A549 (cell line): ENCODE measurements at regions not wholly inside any gene's neighbourhood (a gene's known extent, or its start where the extent isn't known, plus 50 kb on each side); places are given as distances from the start of the nearest gene placed in this dataset.

Experiments
- ATAC-seq, 2 experiments: fragments of 200-7000 bp in 1 of 2; fragments of >200 bp in 1 of 2; cut with Nextera tagmentation in 1 of 2; cut with Tn5 transposase in 1 of 2; 3 replicates each; pipeline versions ENCODE4 v1.8.0 to v1.9.1; 2018 to 2020; ENCODE audit warnings: mild to moderate bottlenecking in 1 of 2, moderate library complexity in 1 of 2
- CTCF ChIA-PET: fragments of 300-600 bp; sonication (Branson Sonifier 250); formaldehyde crosslinking; extraction: SDS; loops from one replicate; lab custom pipeline; 2021; ENCODE audit warnings: antibody characterized with exemption, inconsistent platforms; lab: Yijun Ruan, JAX
- POLR2A ChIA-PET: fragments of 350-600 bp; formaldehyde crosslinking; extraction: SDS; loops from one replicate; lab custom pipeline; 2021; ENCODE audit warnings: antibody characterized with exemption, inconsistent platforms; lab: Yijun Ruan, JAX
- DNase-seq, 2 experiments: peaks; one replicate each; pipeline versions ENCODE4 v3.0.0 to v3.0.0-alpha.2; 2011 to 2016; ENCODE audit warnings: low read depth in 1 of 2, low spot score in 1 of 2
- FAIRE-seq: peaks from 2 replicates; lab custom pipeline; 2011; peaks lifted over from hg19 to GRCh38; lab: Jason Lieb, UNC
- H3K27ac ChIP-seq, 2 experiments: fragments of >200 bp; sonication (Bioruptor Twin); formaldehyde crosslinking; 3 replicates each; pipeline ENCODE4 v1.5.1; 2016 to 2017
- H3K4me1 ChIP-seq: fragments of >200 bp; sonication (Bioruptor Twin); formaldehyde crosslinking; 3 replicates; pipeline ENCODE4 v1.6.1; 2016
- H3K4me2 ChIP-seq: fragments of >200 bp; sonication (Bioruptor Twin); formaldehyde crosslinking; 3 replicates; pipeline ENCODE4 v1.6.1; 2016
- H3K4me3 ChIP-seq: fragments of >200 bp; sonication (Bioruptor Twin); formaldehyde crosslinking; 3 replicates; pipeline ENCODE4 v1.5.1; 2016
- H3K9me3 ChIP-seq: fragments of >200 bp; sonication (Bioruptor Twin); formaldehyde crosslinking; 3 replicates; pipeline ENCODE4 v1.6.1; 2016
- BCL3 ChIP-seq: fragments of >200 bp; sonication (Bioruptor Twin); formaldehyde crosslinking; IDR thresholded peaks from 3 replicates; pipeline ENCODE4 v1.6.1; 2016
- CBX2 ChIP-seq: fragments of 200-600 bp; sonication (generic); IDR thresholded peaks from 2 replicates; pipeline ENCODE4 v1.6.1; 2016; ENCODE audit warnings: low read depth, mild to moderate bottlenecking, borderline replicate concordance
- CBX8 ChIP-seq: fragments of 200-600 bp; sonication (generic); IDR thresholded peaks from 2 replicates; pipeline ENCODE4 v1.6.1; 2016
- CTCF ChIP-seq: fragments of >200 bp; sonication (Bioruptor Twin); formaldehyde crosslinking; IDR thresholded peaks from 3 replicates; pipeline ENCODE4 v1.5.1; 2016
- E2F6 ChIP-seq: IDR thresholded peaks from 2 replicates; pipeline ENCODE4 v1.6.1; 2012; ENCODE audit warnings: low read depth, borderline replicate concordance
- EHF ChIP-seq: fragments of 250-450 bp; sonication (Bioruptor Pico); IDR thresholded peaks from 2 replicates; pipeline ENCODE4 v1.5.0; 2020; ENCODE audit warnings: mild to moderate bottlenecking
- ELK1 ChIP-seq: fragments of 150-350 bp; IDR thresholded peaks from 2 replicates; pipeline ENCODE4 v1.6.1; 2014; ENCODE audit warnings: low read depth, mild to moderate bottlenecking, low read length
- GATA3 ChIP-seq: IDR thresholded peaks from 2 replicates; pipeline ENCODE4 v1.6.1; 2012; ENCODE audit warnings: borderline replicate concordance
- HES2 ChIP-seq: fragments of >200 bp; sonication (Bioruptor Twin); formaldehyde crosslinking; IDR thresholded peaks from 2 replicates; pipeline ENCODE4 v1.6.1; 2016
- HMGXB4 ChIP-seq: fragments of 250-450 bp; sonication (Bioruptor Pico); IDR thresholded peaks from 2 replicates; pipeline ENCODE4 v1.5.0; 2021; ENCODE audit warnings: mild to moderate bottlenecking, moderate library complexity, borderline replicate concordance
- HOXB5 ChIP-seq: fragments of 250-450 bp; sonication (Bioruptor Pico); IDR thresholded peaks from 2 replicates; pipeline ENCODE4 v1.5.0; 2020; ENCODE audit warnings: mild to moderate bottlenecking, moderate library complexity
- JUNB ChIP-seq: fragments of >200 bp; sonication (Bioruptor Twin); formaldehyde crosslinking; IDR thresholded peaks from 2 replicates; pipeline ENCODE4 v1.6.1; 2016
- KDM5A ChIP-seq: fragments of 200-600 bp; sonication (generic); IDR thresholded peaks from 2 replicates; pipeline ENCODE4 v1.6.1; 2016; ENCODE audit warnings: antibody characterized with exemption, mild to moderate bottlenecking
- MAX ChIP-seq: IDR thresholded peaks from 2 replicates; pipeline ENCODE4 v1.6.1; 2012
- MYC ChIP-seq: IDR thresholded peaks from 2 replicates; pipeline ENCODE4 v1.6.1; 2012; ENCODE audit warnings: mild to moderate bottlenecking, inconsistent platforms, low read length, improper control_type of control experiment, borderline replicate concordance
- NFE2L2 ChIP-seq: fragments of 150-350 bp; conservative IDR thresholded peaks from 2 replicates; pipeline ENCODE4 v1.6.1; 2014; ENCODE audit warnings: low read length
- NR3C1 ChIP-seq: fragments of >200 bp; sonication (Bioruptor Twin); formaldehyde crosslinking; IDR thresholded peaks from 3 replicates; pipeline ENCODE4 v1.6.1; 2017
- POLR2A ChIP-seq: IDR thresholded peaks from 2 replicates; pipeline ENCODE4 v1.6.1; 2012; ENCODE audit warnings: mild to moderate bottlenecking, low read length
- RAD21 ChIP-seq, 2 experiments: fragments of >200 bp in 1 of 2; sonication (Bioruptor Twin) in 1 of 2; formaldehyde crosslinking in 1 of 2; IDR thresholded peaks in 1 of 2; conservative IDR thresholded peaks in 1 of 2; 2 replicates in 1 of 2; 3 replicates in 1 of 2; pipeline ENCODE4 v1.6.1; 2012 to 2018; ENCODE audit warnings: inconsistent platforms in 1 of 2
- RFX5 ChIP-seq: fragments of 450-650 bp; IDR thresholded peaks from 2 replicates; pipeline ENCODE4 v1.7.1; 2014; ENCODE audit warnings: antibody characterized with exemption, mild to moderate bottlenecking, moderate library complexity
- SMC3 ChIP-seq: fragments of >200 bp; sonication (Bioruptor Twin); formaldehyde crosslinking; IDR thresholded peaks from 3 replicates; pipeline ENCODE4 v1.6.1; 2018; ENCODE audit warnings: inconsistent platforms
- SREBF2 ChIP-seq: fragments of 450-650 bp; IDR thresholded peaks from 2 replicates; pipeline ENCODE4 v1.6.1; 2014; ENCODE audit warnings: mild to moderate bottlenecking, moderate library complexity
- TP53 ChIP-seq: fragments of 250-450 bp; sonication (Bioruptor Pico); IDR thresholded peaks from 2 replicates; pipeline ENCODE4 v1.5.0; 2021; ENCODE audit warnings: mild to moderate bottlenecking, moderate library complexity
- ZC3H11A ChIP-seq: fragments of 450-650 bp; IDR thresholded peaks from 2 replicates; pipeline ENCODE4 v1.6.1; 2014; ENCODE audit warnings: antibody characterized with exemption, mild to moderate bottlenecking
- ZNF302 ChIP-seq: fragments of 250-450 bp; sonication (Bioruptor Pico); IDR thresholded peaks from 2 replicates; pipeline ENCODE4 v1.9.0; 2021; ENCODE audit warnings: inconsistent platforms, mild to moderate bottlenecking, moderate library complexity
- ZSCAN20 ChIP-seq: fragments of 250-450 bp; sonication (Bioruptor Pico); IDR thresholded peaks from 2 replicates; pipeline ENCODE4 v1.8.0; 2022; ENCODE audit warnings: mild to moderate bottlenecking, moderate library complexity
- WGBS: methylation state at CpG from one replicate; pipeline ENCODE4 v1.1.6; 2017; ENCODE audit errors: missing lambda C conversion rate; 5-methylcytosine and 5-hydroxymethylcytosine counted together

GRCh38 chr4:145351162-145351561, 130.5 kb upstream of the SMAD1 start:
- POLR2A ChIA-PET = no interaction called here
- Histone ChIP-seq H3K9me3 (no peaks in the 10 kb centered on the region), H3K27ac (no peak overlapping the region)
- FAIRE-seq = no peak
- no peak for TF ChIP-seq CTCF
- no peak for TF ChIP-seq SREBF2
- no peak for TF ChIP-seq MAX
- TF ChIP-seq ELK1 = no peak
- TF ChIP-seq RAD21 (conservative IDR thresholded peaks at IDR 0.05 in 1 of 2, IDR thresholded peaks at IDR 0.05 in 1 of 2) = no peak
- TF ChIP-seq NFE2L2 = no peak
- TF ChIP-seq ZSCAN20 (CRISPR knock-in tag) = no peak
- TF ChIP-seq ZC3H11A = no peak
- TF ChIP-seq HMGXB4 (CRISPR knock-in tag) = no peak
- no peak for TF ChIP-seq HES2
- TF ChIP-seq EHF (CRISPR knock-in tag) = no peak
- no peak for TF ChIP-seq BCL3
- no peak for TF ChIP-seq CBX8
- TF ChIP-seq, all 56 proteins: peak for 0
- 8% methylated on average over 2 of the region's 2 CpGs for WGBS
- no peak overlapping the region for H3K4me2 ChIP-seq
- ATAC-seq (no peak), DNase-seq (no peak)
- H3K4me3 ChIP-seq = no peak overlapping the region
- CTCF ChIA-PET = no interaction called here
- H3K4me1 ChIP-seq = no peaks in the 10 kb centered on the region

- CTCF ChIA-PET = no interaction called here
- no peaks in the 10 kb centered on the region for H3K9me3 ChIP-seq
- POLR2A ChIA-PET = no interaction called here
- no peak for TF ChIP-seq SREBF2
- no peak for TF ChIP-seq HOXB5 (CRISPR knock-in tag)
- no peak for TF ChIP-seq CBX8
- no peak for TF ChIP-seq RAD21 (conservative IDR thresholded peaks at IDR 0.05 in 1 of 2, IDR thresholded peaks at IDR 0.05 in 1 of 2)
- no peak for TF ChIP-seq SMC3
- no peak for TF ChIP-seq TP53 (CRISPR knock-in tag)
- TF ChIP-seq ZSCAN20 (CRISPR knock-in tag) = no peak
- TF ChIP-seq ELK1 = no peak
- no peak for TF ChIP-seq ZNF302 (CRISPR knock-in tag)
- TF ChIP-seq E2F6 = no peak
- TF ChIP-seq KDM5A = no peak
- no peak for TF ChIP-seq HES2
- no peak for TF ChIP-seq CBX2
- no peak for TF ChIP-seq POLR2A
- no peak for TF ChIP-seq JUNB
- TF ChIP-seq RFX5 = no peak
- TF ChIP-seq MYC = no peak
- no peak for TF ChIP-seq GATA3
- TF ChIP-seq NR3C1 = no peak
- FAIRE-seq = no peak
- DNase-seq = no peak
- H3K4me1 ChIP-seq = no peaks in the 10 kb centered on the region
- no peak for ATAC-seq
- H3K27ac ChIP-seq = no peak overlapping the region
- no peak overlapping the region for H3K4me2 ChIP-seq
- WGBS = 45% methylated on average over 4 of the region's 4 CpGs
- no peak overlapping the region for H3K4me3 ChIP-seq
Measured at GRCh38 chr4:145348291-145348690, 133.4 kb upstream of the SMAD1 start.
